ENCODE measurements at regions not wholly inside any gene's neighbourhood (a gene's known extent, or its start where the extent isn't known, plus 50 kb on each side); places are given as distances from the start of the nearest gene placed in this dataset.

DNA sequence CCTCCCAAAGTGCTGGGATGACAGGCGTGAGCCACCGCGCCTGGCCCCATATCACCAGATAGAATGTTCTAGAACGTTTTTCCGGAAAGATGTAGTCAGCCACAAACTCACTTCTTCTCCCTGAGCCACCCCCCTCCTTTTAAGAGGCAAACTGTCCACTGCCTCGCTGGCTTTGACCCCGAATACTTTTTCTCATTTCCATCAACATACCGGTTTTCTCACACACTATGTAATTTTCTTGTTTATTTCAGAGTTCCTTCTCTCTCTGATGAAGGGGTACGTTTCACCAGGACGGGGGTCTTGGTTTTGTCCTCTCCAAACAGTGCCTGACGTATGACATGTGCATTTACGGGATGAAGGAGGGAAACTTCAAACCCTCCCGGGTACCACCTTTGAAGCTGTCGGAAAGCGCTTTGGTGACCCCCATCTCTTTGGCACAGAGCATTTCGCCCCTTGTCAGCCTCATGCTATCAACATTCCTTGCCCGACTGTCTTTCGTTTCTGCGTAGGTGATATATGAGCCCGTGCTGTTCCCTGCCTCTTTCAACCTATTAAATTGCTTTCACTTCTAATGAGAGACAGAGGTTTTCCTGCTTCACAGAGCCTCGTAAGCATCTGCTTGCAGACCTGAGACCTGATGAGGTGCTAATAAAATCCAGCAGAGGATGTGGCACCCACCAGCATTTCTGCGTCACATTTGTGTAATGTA lies 73.8 kb downstream of the CRLF2 start:
- TF ChIP-seq CTCF (conservative IDR thresholded peaks at IDR 0.05; ENCODE audit: low read depth, low read length) (no peak), POLR2A (IDR thresholded peaks at IDR 0.05; ENCODE audit: low read depth, low read length) (no peak), CEBPB (IDR thresholded peaks at IDR 0.05; ENCODE audit: low read depth, low read length) (no peak)
